ENCODE measurements at regions not wholly inside any gene's neighbourhood (a gene's known extent, or its start where the extent isn't known, plus 50 kb on each side); places are given as distances from the start of the nearest gene placed in this dataset.
"Not testable (repeated sequence)": the region's sequence is repeated elsewhere in the genome, so short reads cannot be mapped to it uniquely, and the experiment has no call there.

DNA sequence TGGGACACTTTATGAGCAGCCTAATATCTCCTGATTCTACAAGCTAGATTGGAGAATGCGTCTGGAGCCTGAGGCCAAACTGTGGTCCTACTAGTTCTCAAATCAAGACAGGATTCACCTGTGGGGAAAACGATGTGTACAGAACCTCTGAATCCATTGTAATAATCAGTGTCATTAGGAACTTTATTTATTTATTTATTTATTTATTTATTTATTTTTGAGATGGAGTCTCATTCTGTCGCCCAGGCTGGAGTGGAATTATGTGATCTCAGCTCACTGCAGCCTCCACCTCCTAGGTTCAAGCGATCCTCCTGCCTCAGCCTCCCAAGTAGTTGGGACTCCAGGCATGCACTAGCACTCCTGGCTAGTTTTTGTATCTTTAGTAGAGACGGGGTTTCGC, 52.6 kb upstream of the KIF26B start:
- H3K4me1 ChIP-seq (replicated peaks); H3K36me3 ChIP-seq; H3K9me3 ChIP-seq; H3K27me3 ChIP-seq (replicated peaks; ENCODE audit: insufficient read depth); H3K4me3 ChIP-seq; intact Hi-C loops (cut with DNase I); H3K27ac ChIP-seq; DNase-seq (ENCODE audit: low spot score): not testable (repeated sequence)
- 95% methylated on average over 6 of the region's 6 CpGs for WGBS

DNA sequence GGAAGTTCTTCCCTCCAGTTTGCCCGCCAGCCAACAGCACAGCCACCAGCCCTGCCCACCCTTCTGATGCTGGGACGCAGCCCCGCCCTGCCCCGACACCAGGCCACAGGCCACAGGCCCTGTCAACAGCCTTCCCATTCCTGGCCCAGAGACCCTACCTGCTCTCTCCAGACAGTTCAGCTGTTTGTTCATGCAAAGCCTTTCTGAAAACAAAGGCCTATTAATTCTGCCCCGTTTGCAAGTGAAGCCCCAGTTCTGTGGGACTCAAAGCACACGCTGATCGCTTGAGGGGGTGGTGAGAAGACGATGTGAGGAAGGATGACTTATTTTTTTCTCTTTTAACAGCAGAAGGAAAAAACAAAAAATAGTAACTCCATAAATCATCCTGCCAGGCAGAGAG, 55.4 kb upstream of the KIF26B start:
- intact Hi-C loops (cut with DNase I) = no loop called here
- H3K27me3 ChIP-seq (replicated peaks; ENCODE audit: insufficient read depth) = no peaks in the 10 kb centered on the region
- no peak overlapping the region for H3K4me3 ChIP-seq
- no peaks in the 10 kb centered on the region for H3K4me1 ChIP-seq (replicated peaks)
- H3K27ac ChIP-seq = no peak overlapping the region
- H3K9me3 ChIP-seq = no peaks in the 10 kb centered on the region
- 71% methylated on average over 8 of the region's 8 CpGs for WGBS
- DNase-seq (ENCODE audit: low spot score) = no peak
- TF ChIP-seq POLR2A (IDR thresholded peaks at IDR 0.05) (no peak), POLR2AphosphoS5 (IDR thresholded peaks at IDR 0.05) (no peak)
- TF ChIP-seq, protein P1, sequence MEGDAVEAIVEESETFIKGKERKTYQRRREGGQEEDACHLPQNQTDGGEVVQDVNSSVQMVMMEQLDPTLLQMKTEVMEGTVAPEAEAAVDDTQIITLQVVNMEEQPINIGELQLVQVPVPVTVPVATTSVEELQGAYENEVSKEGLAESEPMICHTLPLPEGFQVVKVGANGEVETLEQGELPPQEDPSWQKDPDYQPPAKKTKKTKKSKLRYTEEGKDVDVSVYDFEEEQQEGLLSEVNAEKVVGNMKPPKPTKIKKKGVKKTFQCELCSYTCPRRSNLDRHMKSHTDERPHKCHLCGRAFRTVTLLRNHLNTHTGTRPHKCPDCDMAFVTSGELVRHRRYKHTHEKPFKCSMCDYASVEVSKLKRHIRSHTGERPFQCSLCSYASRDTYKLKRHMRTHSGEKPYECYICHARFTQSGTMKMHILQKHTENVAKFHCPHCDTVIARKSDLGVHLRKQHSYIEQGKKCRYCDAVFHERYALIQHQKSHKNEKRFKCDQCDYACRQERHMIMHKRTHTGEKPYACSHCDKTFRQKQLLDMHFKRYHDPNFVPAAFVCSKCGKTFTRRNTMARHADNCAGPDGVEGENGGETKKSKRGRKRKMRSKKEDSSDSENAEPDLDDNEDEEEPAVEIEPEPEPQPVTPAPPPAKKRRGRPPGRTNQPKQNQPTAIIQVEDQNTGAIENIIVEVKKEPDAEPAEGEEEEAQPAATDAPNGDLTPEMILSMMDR (IDR thresholded peaks at IDR 0.05) = no peak
- no peaks in the 10 kb centered on the region for H3K36me3 ChIP-seq

DNA sequence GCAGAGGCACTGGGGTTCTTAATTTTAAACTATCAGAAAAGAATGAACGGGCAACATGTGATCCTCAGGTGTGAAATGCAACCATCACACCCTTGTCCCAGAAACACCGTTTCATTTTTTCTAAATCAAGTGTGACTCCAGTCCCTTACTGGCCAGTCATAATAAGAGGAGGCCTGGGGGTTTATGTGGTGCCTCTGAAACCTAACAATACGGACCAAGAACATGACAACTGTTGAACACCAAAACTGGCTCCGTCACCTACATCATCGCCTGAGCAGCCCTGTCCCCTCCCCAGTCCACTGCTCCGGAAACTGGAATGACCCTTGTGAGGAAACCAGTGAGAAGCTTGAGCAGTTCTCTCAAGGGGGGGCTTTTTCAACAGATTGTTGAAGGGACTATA, 55.9 kb upstream of the KIF26B start:
- Histone ChIP-seq H3K4me1 (replicated peaks) (no peaks in the 10 kb centered on the region), H3K36me3 (no peaks in the 10 kb centered on the region), H3K4me3 (no peak overlapping the region), H3K27me3 (replicated peaks; ENCODE audit: insufficient read depth) (no peaks in the 10 kb centered on the region), H3K9me3 (no peaks in the 10 kb centered on the region), H3K27ac (no peak overlapping the region)
- TF ChIP-seq POLR2A (IDR thresholded peaks at IDR 0.05) = no peak
- no peak for TF ChIP-seq POLR2AphosphoS5 (IDR thresholded peaks at IDR 0.05)
- TF ChIP-seq, protein P1 (IDR thresholded peaks at IDR 0.05) = no peak
- intact Hi-C loops (cut with DNase I) = no loop called here
- DNase-seq (ENCODE audit: low spot score) = no peak
- 92% methylated on average over 6 of the region's 6 CpGs for WGBS

DNA sequence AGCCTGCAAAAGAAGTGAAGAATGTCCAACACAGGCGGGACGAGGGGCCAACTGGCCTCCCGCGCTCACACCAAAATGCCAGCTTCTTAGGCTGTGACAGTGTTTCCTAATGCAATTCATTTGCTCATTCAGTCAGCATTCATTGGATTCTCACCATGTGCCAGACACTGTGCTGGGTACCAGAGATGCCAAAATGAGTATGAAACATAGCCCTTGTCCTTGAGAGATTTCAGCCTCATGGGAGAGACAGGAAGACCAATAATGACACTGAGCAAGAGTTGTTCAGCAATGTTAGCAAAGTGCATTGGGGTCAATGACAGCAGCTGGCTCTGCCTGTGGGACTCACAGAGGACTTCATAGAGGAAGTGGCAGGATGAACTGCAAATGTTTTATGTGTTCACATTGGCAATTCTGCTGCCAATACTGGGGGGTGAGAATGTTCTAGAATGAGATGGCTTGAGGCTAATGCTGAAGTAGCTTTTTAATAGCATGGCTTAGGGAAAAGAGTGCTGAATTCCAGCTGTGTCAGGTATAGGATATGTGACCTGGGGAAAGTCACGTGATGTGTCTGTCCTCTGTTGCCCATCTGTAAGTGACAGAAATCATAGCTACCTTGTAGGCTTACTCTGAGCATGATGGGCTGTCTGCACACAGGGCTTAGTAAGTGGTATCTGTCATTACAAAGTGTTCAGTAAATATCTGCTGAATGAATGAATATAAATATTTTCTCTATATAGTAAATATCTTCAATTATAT, 58.3 kb upstream of the KIF26B start:
- Histone ChIP-seq H3K4me3 (no peak overlapping the region), H3K27ac (no peak overlapping the region), H3K4me1 (replicated peaks) (no peaks in the 10 kb centered on the region), H3K9me3 (no peaks in the 10 kb centered on the region), H3K27me3 (replicated peaks; ENCODE audit: insufficient read depth) (no peaks in the 10 kb centered on the region), H3K36me3 (no peaks in the 10 kb centered on the region)
- whole genome bisulfite sequencing = 89% methylated on average over 5 of the region's 5 CpGs
- TF ChIP-seq POLR2A (IDR thresholded peaks at IDR 0.05) (no peak), POLR2AphosphoS5 (IDR thresholded peaks at IDR 0.05) (no peak)
- TF ChIP-seq, protein P1 (IDR thresholded peaks at IDR 0.05) = no peak
- intact Hi-C loops (cut with DNase I) = no loop called here
- no peak for DNase-seq (ENCODE audit: low spot score)

DNA sequence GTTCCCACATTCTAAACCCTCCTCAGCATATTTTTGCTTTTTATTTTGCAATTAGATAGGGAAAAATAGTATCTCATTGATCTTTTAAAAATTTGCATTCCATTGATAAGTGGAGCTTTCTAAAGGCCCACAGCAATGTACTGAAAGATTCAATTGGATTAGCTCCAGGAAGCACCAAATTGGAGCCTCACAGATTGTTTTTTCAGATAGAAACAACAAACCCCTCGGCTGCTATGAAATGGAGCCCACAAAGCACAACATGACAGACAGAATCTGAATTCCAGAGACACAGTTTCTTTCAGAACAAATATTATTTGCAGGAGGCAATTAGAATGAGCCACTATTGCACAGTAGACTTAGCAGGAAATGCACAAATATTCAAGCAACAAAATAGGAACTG, 58.9 kb upstream of the KIF26B start:
- no peaks in the 10 kb centered on the region for H3K4me1 ChIP-seq (replicated peaks)
- H3K27me3 ChIP-seq (replicated peaks; ENCODE audit: insufficient read depth) = no peaks in the 10 kb centered on the region
- H3K9me3 ChIP-seq = no peaks in the 10 kb centered on the region
- TF ChIP-seq, protein P1 (IDR thresholded peaks at IDR 0.05) = no peak
- TF ChIP-seq POLR2AphosphoS5 (IDR thresholded peaks at IDR 0.05) (no peak), POLR2A (IDR thresholded peaks at IDR 0.05) (no peak)
- H3K27ac ChIP-seq = no peak overlapping the region
- no peak for DNase-seq (ENCODE audit: low spot score)
- 46% methylated on average over 1 of the region's 1 CpG for WGBS
- H3K4me3 ChIP-seq = no peak overlapping the region
- intact Hi-C loops (cut with DNase I) = no loop called here
- no peaks in the 10 kb centered on the region for H3K36me3 ChIP-seq

Data from prostate gland (tissue), 2 donors.